HL-60 (cell line): ENCODE measurements at regions not wholly inside any gene's neighbourhood (a gene's known extent, or its start where the extent isn't known, plus 50 kb on each side); places are given as distances from the start of the nearest gene placed in this dataset.

ENCODE experiments used
- DNase-seq, 2 experiments: peaks; one replicate each; pipeline ENCODE4 v3.0.0-alpha.2; 2010 to 2020; ENCODE audit warnings: low read depth in 1 of 2, low spot score in 1 of 2
- H3K27ac ChIP-seq: fragments of 250-450 bp; sonication (Bioruptor Pico); replicated peaks from 2 replicates; pipeline ENCODE4 v1.5.1; 2020; ENCODE audit warnings: mild to moderate bottlenecking, moderate library complexity
- H3K27me3 ChIP-seq: fragments of 250-450 bp; sonication (Bioruptor Pico); 2 replicates; pipeline ENCODE4 v1.5.1; 2021; ENCODE audit warnings: mild to moderate bottlenecking, moderate library complexity; ENCODE audit not compliant: insufficient read depth, poor library complexity, severe bottlenecking
- H3K4me3 ChIP-seq: replicated peaks from 2 replicates; pipeline ENCODE4 v1.5.1; 2011; ENCODE audit warnings: mild to moderate bottlenecking, control low read depth, low read length; ENCODE audit not compliant: insufficient read depth
- CTCF ChIP-seq: IDR thresholded peaks from one replicate; pipeline ENCODE4 v1.5.1; 2011; ENCODE audit warnings: low read length, control low read depth, inconsistent platforms; ENCODE audit not compliant: insufficient read depth
- GABPA ChIP-seq: IDR thresholded peaks from 2 replicates; pipeline ENCODE4 v1.6.1; 2012; ENCODE audit warnings: low read depth
- POLR2AphosphoS5 ChIP-seq: IDR thresholded peaks from 2 replicates; pipeline ENCODE4 v1.6.1; 2012; ENCODE audit warnings: low read depth
- REST ChIP-seq: IDR thresholded peaks from 2 replicates; pipeline ENCODE4 v1.6.1; 2012; ENCODE audit warnings: low read depth; ENCODE audit not compliant: insufficient replicate concordance
- SPI1 ChIP-seq: IDR thresholded peaks from 2 replicates; pipeline ENCODE4 v1.6.1; 2012; ENCODE audit warnings: low read depth, mild to moderate bottlenecking, borderline replicate concordance

- TF ChIP-seq SPI1 (no peak), CTCF (no peak), GABPA (no peak), POLR2AphosphoS5 (no peak), REST (no peak)
- H3K27ac ChIP-seq: no peak overlapping the region
- H3K27me3 ChIP-seq: no peaks in the 10 kb centered on the region
- H3K4me3 ChIP-seq: no peak overlapping the region
- DNase-seq: no peak
Measured at GRCh38 chr11:100459811-100460210, 227.3 kb upstream of the ARHGAP42 start.

GRCh38 chr11:100460426-100460825, 226.7 kb upstream of the ARHGAP42 start:
- H3K4me3 ChIP-seq: no peak overlapping the region
- no peak overlapping the region for H3K27ac ChIP-seq
- TF ChIP-seq REST: no peak
- no peak for TF ChIP-seq SPI1
- TF ChIP-seq POLR2AphosphoS5: no peak
- no peak for TF ChIP-seq GABPA
- TF ChIP-seq CTCF: no peak
- no peak for DNase-seq
- no peaks in the 10 kb centered on the region for H3K27me3 ChIP-seq

- no peak for DNase-seq
- TF ChIP-seq GABPA (no peak), CTCF (no peak), SPI1 (no peak), REST (no peak), POLR2AphosphoS5 (no peak)
- Histone ChIP-seq H3K27me3 (no peaks in the 10 kb centered on the region), H3K4me3 (no peak overlapping the region), H3K27ac (no peak overlapping the region)
Measured at GRCh38 chr11:100467821-100468508, 219.1 kb upstream of the ARHGAP42 start.
